Type B pancreatic cell (in vitro differentiated cells): ENCODE measurements at regions not wholly inside any gene's neighbourhood (a gene's known extent, or its start where the extent isn't known, plus 50 kb on each side); places are given as distances from the start of the nearest gene placed in this dataset.

Source experiments
- DNase-seq: peaks from one replicate; pipeline ENCODE4 v3.0.0; 2021; ENCODE audit warnings: mixed read lengths; ENCODE audit not compliant: unreplicated experiment; ENCODE audit errors: extremely low spot score
- H3K27ac Mint-ChIP-seq: 2 replicates; pipeline ENCODE4 v1.8.0; 2021; ENCODE audit warnings: mild to moderate bottlenecking, mixed read lengths
- H3K27me3 Mint-ChIP-seq: 2 replicates; pipeline ENCODE4 v1.8.0; 2021; ENCODE audit warnings: mixed read lengths
- H3K36me3 Mint-ChIP-seq: 2 replicates; pipeline ENCODE4 v1.8.0; 2021; ENCODE audit warnings: mixed read lengths
- H3K4me1 Mint-ChIP-seq: one replicate; pipeline ENCODE4 v1.8.0; 2021; ENCODE audit warnings: mixed read lengths; ENCODE audit not compliant: unreplicated experiment
- H3K4me3 Mint-ChIP-seq: 2 replicates; pipeline ENCODE4 v1.8.0; 2021; ENCODE audit warnings: mild to moderate bottlenecking, mixed read lengths
- H3K9me3 Mint-ChIP-seq: 2 replicates; pipeline ENCODE4 v1.8.0; 2021; ENCODE audit warnings: mixed read lengths
- CTCF ChIP-seq: fragments of 200-600 bp; sonication (generic); conservative IDR thresholded peaks from 2 replicates; pipeline ENCODE4 v1.5.0; 2021; ENCODE audit warnings: antibody characterized with exemption, mild to moderate bottlenecking

GRCh38 chrX:39534949-39535348 is 562.8 kb downstream of the BCOR start:
- Mint-ChIP-seq H3K27ac (no peak overlapping the region), H3K4me3 (no peak overlapping the region), H3K36me3 (no peaks in the 10 kb centered on the region), H3K9me3 (no peaks in the 10 kb centered on the region), H3K27me3 (peaks cover 14% of the 10 kb centered on the region), H3K4me1 (peaks cover 5% of the 10 kb centered on the region)
- no peak for TF ChIP-seq CTCF
- no peak for DNase-seq

- H3K4me1 Mint-ChIP-seq: peaks cover 5% of the 10 kb centered on the region
- H3K4me3 Mint-ChIP-seq: no peak overlapping the region
- peaks cover 14% of the 10 kb centered on the region for H3K27me3 Mint-ChIP-seq
Measured at GRCh38 chrX:39536211-39536610, 561.5 kb downstream of the BCOR start.

GRCh38 chrX:39541881-39542280 is 555.9 kb downstream of the BCOR start:
- Mint-ChIP-seq H3K27me3 (peaks cover 3% of the 10 kb centered on the region), H3K4me3 (no peak overlapping the region), H3K4me1 (peaks cover 2% of the 10 kb centered on the region), H3K9me3 (peaks cover 6% of the 10 kb centered on the region), H3K36me3 (no peaks in the 10 kb centered on the region), H3K27ac (no peak overlapping the region)
- DNase-seq: no peak
- TF ChIP-seq CTCF: no peak

More at GRCh38 chrX:39536211-39536610, 561.5 kb downstream of the BCOR start:
- H3K27ac Mint-ChIP-seq: no peak overlapping the region
- H3K36me3 Mint-ChIP-seq: no peaks in the 10 kb centered on the region
- no peak for TF ChIP-seq CTCF
- DNase-seq: no peak
- no peaks in the 10 kb centered on the region for H3K9me3 Mint-ChIP-seq

- DNase-seq: no peak
- TF ChIP-seq CTCF: no peak
- Mint-ChIP-seq H3K27ac (no peak overlapping the region), H3K9me3 (peaks cover 6% of the 10 kb centered on the region), H3K27me3 (no peaks in the 10 kb centered on the region), H3K36me3 (no peaks in the 10 kb centered on the region), H3K4me1 (no peaks in the 10 kb centered on the region), H3K4me3 (no peak overlapping the region)
Measured at GRCh38 chrX:39542316-39542715, 555.4 kb downstream of the BCOR start.

GRCh38 chrX:39550795-39551361 is 546.9 kb downstream of the BCOR start:
- H3K36me3 Mint-ChIP-seq: no peaks in the 10 kb centered on the region
- DNase-seq: no peak
- H3K27me3 Mint-ChIP-seq: no peaks in the 10 kb centered on the region
- no peaks in the 10 kb centered on the region for H3K4me1 Mint-ChIP-seq
- H3K27ac Mint-ChIP-seq: no peak overlapping the region
- H3K9me3 Mint-ChIP-seq: no peaks in the 10 kb centered on the region
- no peak overlapping the region for H3K4me3 Mint-ChIP-seq
- TF ChIP-seq CTCF: no peak

GRCh38 chrX:39551762-39552161 is 546.0 kb downstream of the BCOR start:
- no peak for DNase-seq
- Mint-ChIP-seq H3K4me3 (no peak overlapping the region), H3K36me3 (no peaks in the 10 kb centered on the region), H3K9me3 (no peaks in the 10 kb centered on the region), H3K27ac (no peak overlapping the region), H3K4me1 (no peaks in the 10 kb centered on the region), H3K27me3 (no peaks in the 10 kb centered on the region)
- no peak for TF ChIP-seq CTCF
